Suprapubic skin (tissue), 4 donors: ENCODE measurements at regions not wholly inside any gene's neighbourhood (a gene's known extent, or its start where the extent isn't known, plus 50 kb on each side); places are given as distances from the start of the nearest gene placed in this dataset.

Experiments used
- DNase-seq, 2 donors: peaks; one replicate each; pipeline ENCODE4 v3.0.0-alpha.2; 2019; ENCODE audit warnings: low spot score in 2 of 2
- H3K27ac ChIP-seq: fragments of 200-600 bp; sonication (generic); one replicate; pipeline ENCODE4 v1.5.1; 2019
- H3K27me3 ChIP-seq: fragments of 200-600 bp; sonication (generic); one replicate; pipeline ENCODE4 v1.5.1; 2019
- H3K36me3 ChIP-seq: fragments of 200-600 bp; sonication (generic); one replicate; pipeline ENCODE4 v1.5.1; 2019
- H3K4me1 ChIP-seq: fragments of 200-600 bp; sonication (generic); one replicate; pipeline ENCODE4 v1.5.1; 2019
- H3K4me3 ChIP-seq: fragments of 200-600 bp; sonication (generic); one replicate; pipeline ENCODE4 v1.5.1; 2019; ENCODE audit warnings: mild to moderate bottlenecking
- H3K9me3 ChIP-seq: fragments of 200-600 bp; sonication (generic); one replicate; pipeline ENCODE4 v1.5.1; 2019
- CTCF ChIP-seq, 2 donors: fragments of 200-600 bp in 1 of 2; fragments of 450-650 bp in 1 of 2; sonication (generic) in 1 of 2; IDR thresholded peaks; one replicate each; pipeline ENCODE4 v1.5.1; 2016 to 2019; ENCODE audit warnings: antibody characterized with exemption in 2 of 2, mild to moderate bottlenecking in 1 of 2, moderate library complexity in 1 of 2
- EP300 ChIP-seq: sonication (generic); formaldehyde crosslinking; IDR thresholded peaks from one replicate; pipeline ENCODE4 v1.6.1; 2017; ENCODE audit warnings: antibody characterized with exemption
- POLR2A ChIP-seq, 2 donors: fragments of 450-650 bp; IDR thresholded peaks; one replicate each; pipeline ENCODE4 v1.6.1; 2017; ENCODE audit warnings: antibody characterized with exemption in 2 of 2, mild to moderate bottlenecking in 2 of 2, moderate library complexity in 2 of 2
- POLR2AphosphoS5 ChIP-seq, 3 donors: sonication (generic); formaldehyde crosslinking; IDR thresholded peaks; one replicate each; pipeline ENCODE4 v1.6.1; 2017; ENCODE audit warnings: antibody characterized with exemption in 3 of 3
- WGBS: methylation state at CpG from one replicate; pipeline ENCODE4 v1.1.5; 2018; 5-methylcytosine and 5-hydroxymethylcytosine counted together

- TF ChIP-seq POLR2A (IDR thresholded peaks at IDR 0.05) (no peak), EP300 (no peak), POLR2AphosphoS5 (IDR thresholded peaks at IDR 0.05) (no peak), CTCF (IDR thresholded peaks at IDR 0.05) (no peak)
- H3K9me3 ChIP-seq = no peaks in the 10 kb centered on the region
- H3K4me1 ChIP-seq = no peaks in the 10 kb centered on the region
- H3K27ac ChIP-seq = no peak overlapping the region
- no peak for DNase-seq
- no peaks in the 10 kb centered on the region for H3K27me3 ChIP-seq
- 89% methylated on average over 7 of the region's 7 CpGs for WGBS
- no peaks in the 10 kb centered on the region for H3K36me3 ChIP-seq
- H3K4me3 ChIP-seq = no peak overlapping the region
Measured at GRCh38 chr15:62988701-62989100, 53.8 kb upstream of the TPM1 start.

GRCh38 chr15:62989366-62990055, 53.0 kb upstream of the TPM1 start:
- 49% methylated on average over 10 of the region's 10 CpGs for WGBS

GRCh38 chr15:62991698-62992097, 50.8 kb upstream of the TPM1 start:
- H3K4me1 ChIP-seq = no peaks in the 10 kb centered on the region
- H3K27me3 ChIP-seq = no peaks in the 10 kb centered on the region
- no peak for TF ChIP-seq POLR2A (IDR thresholded peaks at IDR 0.05)
- no peak for TF ChIP-seq EP300
- TF ChIP-seq CTCF (IDR thresholded peaks at IDR 0.05) = no peak
- no peak for TF ChIP-seq POLR2AphosphoS5 (IDR thresholded peaks at IDR 0.05)
- WGBS = 54% methylated on average over 2 of the region's 2 CpGs
- no peak overlapping the region for H3K27ac ChIP-seq
- no peaks in the 10 kb centered on the region for H3K9me3 ChIP-seq
- no peak for DNase-seq
- no peaks in the 10 kb centered on the region for H3K36me3 ChIP-seq
- no peak overlapping the region for H3K4me3 ChIP-seq

More at GRCh38 chr15:62989366-62990055, 53.0 kb upstream of the TPM1 start:
- Histone ChIP-seq H3K27me3 (no peaks in the 10 kb centered on the region), H3K4me1 (no peaks in the 10 kb centered on the region), H3K9me3 (no peaks in the 10 kb centered on the region), H3K4me3 (no peak overlapping the region), H3K36me3 (no peaks in the 10 kb centered on the region), H3K27ac (no peak overlapping the region)
- no peak for DNase-seq
- TF ChIP-seq CTCF (IDR thresholded peaks at IDR 0.05) (no peak), EP300 (no peak), POLR2A (IDR thresholded peaks at IDR 0.05) (no peak), POLR2AphosphoS5 (IDR thresholded peaks at IDR 0.05) (no peak)

GRCh38 chr15:62992302-62992701, 50.2 kb upstream of the TPM1 start:
- TF ChIP-seq POLR2A (IDR thresholded peaks at IDR 0.05) (no peak), EP300 (no peak), CTCF (IDR thresholded peaks at IDR 0.05) (no peak), POLR2AphosphoS5 (IDR thresholded peaks at IDR 0.05) (no peak)
- Histone ChIP-seq H3K36me3 (no peaks in the 10 kb centered on the region), H3K4me1 (no peaks in the 10 kb centered on the region), H3K27me3 (no peaks in the 10 kb centered on the region), H3K9me3 (no peaks in the 10 kb centered on the region), H3K27ac (no peak overlapping the region), H3K4me3 (no peak overlapping the region)
- WGBS = 89% methylated on average over 3 of the region's 3 CpGs
- no peak for DNase-seq
